ENCODE measurements at regions not wholly inside any gene's neighbourhood (a gene's known extent, or its start where the extent isn't known, plus 50 kb on each side); places are given as distances from the start of the nearest gene placed in this dataset.

- intact Hi-C loops (cut with DNase I) = no loop called here
- 75% methylated on average over 4 of the region's 4 CpGs for WGBS
Measured at GRCh38 chr11:113547739-113548138, 72.5 kb upstream of the DRD2 start.

GRCh38 chr11:113546757-113547507 is 71.7 kb upstream of the DRD2 start:
- Histone ChIP-seq H3K27ac (no peak overlapping the region), H3K9me3 (no peaks in the 10 kb centered on the region), H3K4me1 (replicated peaks) (no peaks in the 10 kb centered on the region), H3K36me3 (no peaks in the 10 kb centered on the region), H3K4me3 (no peak overlapping the region), H3K27me3 (replicated peaks; ENCODE audit: insufficient read depth) (no peaks in the 10 kb centered on the region)
- WGBS = 84% methylated on average over 5 of the region's 5 CpGs
- DNase-seq (ENCODE audit: low spot score) = no peak
- intact Hi-C loops (cut with DNase I) = no loop called here
- TF ChIP-seq POLR2AphosphoS5 (IDR thresholded peaks at IDR 0.05) (no peak), POLR2A (IDR thresholded peaks at IDR 0.05) (no peak)

More at GRCh38 chr11:113547739-113548138, 72.5 kb upstream of the DRD2 start:
- Histone ChIP-seq H3K4me1 (replicated peaks) (no peaks in the 10 kb centered on the region), H3K4me3 (no peak overlapping the region), H3K9me3 (no peaks in the 10 kb centered on the region), H3K27ac (no peak overlapping the region), H3K27me3 (replicated peaks; ENCODE audit: insufficient read depth) (no peaks in the 10 kb centered on the region), H3K36me3 (no peaks in the 10 kb centered on the region)
- no peak for DNase-seq (ENCODE audit: low spot score)
- TF ChIP-seq POLR2AphosphoS5 (IDR thresholded peaks at IDR 0.05) (no peak), POLR2A (IDR thresholded peaks at IDR 0.05) (no peak), CTCF (IDR thresholded peaks at IDR 0.05) (no peak)

GRCh38 chr11:113542420-113542819 is 67.2 kb upstream of the DRD2 start:
- Histone ChIP-seq H3K27me3 (replicated peaks; ENCODE audit: insufficient read depth) (peaks cover 2% of the 10 kb centered on the region), H3K36me3 (no peaks in the 10 kb centered on the region), H3K4me1 (replicated peaks) (no peaks in the 10 kb centered on the region), H3K4me3 (no peak overlapping the region), H3K27ac (no peak overlapping the region), H3K9me3 (no peaks in the 10 kb centered on the region)
- no peak for TF ChIP-seq POLR2A (IDR thresholded peaks at IDR 0.05)
- no peak for TF ChIP-seq POLR2AphosphoS5 (IDR thresholded peaks at IDR 0.05)
- TF ChIP-seq CTCF (IDR thresholded peaks at IDR 0.05) = no peak
- 100% methylated on average over 2 of the region's 2 CpGs for WGBS
- intact Hi-C loops (cut with DNase I) = no loop called here
- DNase-seq (ENCODE audit: low spot score) = no peak

GRCh38 chr11:113540416-113541330 is 65.5 kb upstream of the DRD2 start:
- WGBS = 90% methylated on average over 8 of the region's 8 CpGs
- DNase-seq (ENCODE audit: low spot score) = no peak
- Histone ChIP-seq H3K36me3 (no peaks in the 10 kb centered on the region), H3K4me1 (replicated peaks) (no peaks in the 10 kb centered on the region), H3K4me3 (no peak overlapping the region), H3K27ac (no peak overlapping the region), H3K9me3 (no peaks in the 10 kb centered on the region), H3K27me3 (replicated peaks; ENCODE audit: insufficient read depth) (peaks cover 2% of the 10 kb centered on the region)
- TF ChIP-seq POLR2AphosphoS5 (IDR thresholded peaks at IDR 0.05) (no peak), CTCF (IDR thresholded peaks at IDR 0.05) (no peak), POLR2A (IDR thresholded peaks at IDR 0.05) (no peak)
- intact Hi-C loops (cut with DNase I) = no loop called here
